Liver (tissue), 3 donors: ENCODE measurements at regions not wholly inside any gene's neighbourhood (a gene's known extent, or its start where the extent isn't known, plus 50 kb on each side); places are given as distances from the start of the nearest gene placed in this dataset.
"Not testable (repeated sequence)": the region's sequence is repeated elsewhere in the genome, so short reads cannot be mapped to it uniquely, and the experiment has no call there.

Experiments used
- ATF3 ChIP-seq: IDR thresholded peaks from 2 replicates; pipeline ENCODE4 v1.6.1; 2016; ENCODE audit warnings: antibody characterized with exemption
- CTCF ChIP-seq: fragments of 150-350 bp; IDR thresholded peaks from 2 replicates; pipeline ENCODE4 v1.5.1; 2017; ENCODE audit warnings: improper control_type of control experiment, low read depth, low read length; ENCODE audit not compliant: missing input control
- JUND ChIP-seq, 2 donors: IDR thresholded peaks; 2 replicates each; pipeline ENCODE4 v1.6.1; 2016; ENCODE audit warnings: antibody characterized with exemption in 2 of 2
- MAX ChIP-seq: IDR thresholded peaks from 2 replicates; pipeline ENCODE4 v1.6.1; 2016; ENCODE audit warnings: antibody characterized with exemption
- RAD21 ChIP-seq, 2 donors: IDR thresholded peaks; 2 replicates each; pipeline ENCODE4 v1.6.1; 2016; ENCODE audit warnings: antibody characterized with exemption in 2 of 2, mild to moderate bottlenecking in 2 of 2
- REST ChIP-seq: IDR thresholded peaks from 2 replicates; pipeline ENCODE4 v1.6.1; 2016; ENCODE audit warnings: antibody characterized with exemption, mild to moderate bottlenecking
- RXRA ChIP-seq, 2 donors: IDR thresholded peaks; 2 replicates each; pipeline ENCODE4 v1.6.1; 2017 to 2018; ENCODE audit warnings: antibody characterized with exemption in 2 of 2, mild to moderate bottlenecking in 1 of 2
- SP1 ChIP-seq: IDR thresholded peaks from 2 replicates; pipeline ENCODE4 v1.6.1; 2018; ENCODE audit warnings: antibody characterized with exemption, mild to moderate bottlenecking
- TAF1 ChIP-seq: conservative IDR thresholded peaks from 2 replicates; pipeline ENCODE4 v1.6.1; 2016; ENCODE audit warnings: antibody characterized with exemption, mild to moderate bottlenecking
- YY1 ChIP-seq: IDR thresholded peaks from 2 replicates; pipeline ENCODE4 v1.6.1; 2016; ENCODE audit warnings: antibody characterized with exemption, mild to moderate bottlenecking
- ZBTB33 ChIP-seq: IDR thresholded peaks from 2 replicates; pipeline ENCODE4 v1.6.1; 2016; ENCODE audit warnings: antibody characterized with exemption
- donor health status: healthy.
- donor health status: healthy.

GRCh38 chr12:87566918-87567317 lies 462.3 kb downstream of the C12orf50 start:
- not testable (repeated sequence) for TF ChIP-seq CTCF; TAF1; REST; JUND (IDR thresholded peaks at IDR 0.05); ATF3; YY1; MAX; RAD21 (IDR thresholded peaks at IDR 0.05); SP1; ZBTB33; RXRA (IDR thresholded peaks at IDR 0.05)
